ENCODE measurements at regions not wholly inside any gene's neighbourhood (a gene's known extent, or its start where the extent isn't known, plus 50 kb on each side); places are given as distances from the start of the nearest gene placed in this dataset.

DNA sequence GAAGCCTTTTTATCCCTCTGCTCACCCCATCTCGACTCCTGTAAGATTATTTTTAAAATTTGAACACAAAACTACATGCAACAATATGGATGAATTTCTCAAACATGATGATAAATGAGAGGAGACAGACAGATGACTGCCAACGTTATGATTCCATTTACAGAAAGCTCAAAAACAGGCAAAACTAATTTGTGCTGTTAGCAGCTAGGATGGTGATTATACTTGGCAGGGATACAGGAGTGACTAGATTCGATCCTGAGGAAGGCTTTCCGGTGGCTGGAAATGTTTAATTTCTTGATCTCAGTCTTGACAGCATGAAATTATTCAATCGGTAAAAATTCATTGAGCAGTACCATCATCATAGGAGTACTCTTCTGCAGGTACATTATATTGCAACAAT lies 163.4 kb upstream of the SH3BP4 start:
- no peak for TF ChIP-seq RBBP5 (conservative IDR thresholded peaks at IDR 0.05)
- TF ChIP-seq EP300 (IDR thresholded peaks at IDR 0.05; ENCODE audit: borderline replicate concordance in 1 of 2, control insufficient read depth in 1 of 2, low read depth in 2 of 2, low read length in 2 of 2): no peak
- TF ChIP-seq HDAC6 (IDR thresholded peaks at IDR 0.05; ENCODE audit: unreplicated experiment): no peak
- no peak for TF ChIP-seq SMC3 (IDR thresholded peaks at IDR 0.05; ENCODE audit: borderline replicate concordance, low read length)
- TF ChIP-seq POLR2A (IDR thresholded peaks at IDR 0.05; ENCODE audit: low read depth, low read length): no peak
- TF ChIP-seq ATF7 (IDR thresholded peaks at IDR 0.05; ENCODE audit: low read depth): no peak
- TF ChIP-seq, protein P1, sequence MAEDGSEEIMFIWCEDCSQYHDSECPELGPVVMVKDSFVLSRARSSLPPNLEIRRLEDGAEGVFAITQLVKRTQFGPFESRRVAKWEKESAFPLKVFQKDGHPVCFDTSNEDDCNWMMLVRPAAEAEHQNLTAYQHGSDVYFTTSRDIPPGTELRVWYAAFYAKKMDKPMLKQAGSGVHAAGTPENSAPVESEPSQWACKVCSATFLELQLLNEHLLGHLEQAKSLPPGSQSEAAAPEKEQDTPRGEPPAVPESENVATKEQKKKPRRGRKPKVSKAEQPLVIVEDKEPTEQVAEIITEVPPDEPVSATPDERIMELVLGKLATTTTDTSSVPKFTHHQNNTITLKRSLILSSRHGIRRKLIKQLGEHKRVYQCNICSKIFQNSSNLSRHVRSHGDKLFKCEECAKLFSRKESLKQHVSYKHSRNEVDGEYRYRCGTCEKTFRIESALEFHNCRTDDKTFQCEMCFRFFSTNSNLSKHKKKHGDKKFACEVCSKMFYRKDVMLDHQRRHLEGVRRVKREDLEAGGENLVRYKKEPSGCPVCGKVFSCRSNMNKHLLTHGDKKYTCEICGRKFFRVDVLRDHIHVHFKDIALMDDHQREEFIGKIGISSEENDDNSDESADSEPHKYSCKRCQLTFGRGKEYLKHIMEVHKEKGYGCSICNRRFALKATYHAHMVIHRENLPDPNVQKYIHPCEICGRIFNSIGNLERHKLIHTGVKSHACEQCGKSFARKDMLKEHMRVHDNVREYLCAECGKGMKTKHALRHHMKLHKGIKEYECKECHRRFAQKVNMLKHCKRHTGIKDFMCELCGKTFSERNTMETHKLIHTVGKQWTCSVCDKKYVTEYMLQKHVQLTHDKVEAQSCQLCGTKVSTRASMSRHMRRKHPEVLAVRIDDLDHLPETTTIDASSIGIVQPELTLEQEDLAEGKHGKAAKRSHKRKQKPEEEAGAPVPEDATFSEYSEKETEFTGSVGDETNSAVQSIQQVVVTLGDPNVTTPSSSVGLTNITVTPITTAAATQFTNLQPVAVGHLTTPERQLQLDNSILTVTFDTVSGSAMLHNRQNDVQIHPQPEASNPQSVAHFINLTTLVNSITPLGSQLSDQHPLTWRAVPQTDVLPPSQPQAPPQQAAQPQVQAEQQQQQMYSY (CRISPR knock-in tag; IDR thresholded peaks at IDR 0.05): no peak
- TF ChIP-seq SPI1 (IDR thresholded peaks at IDR 0.05; ENCODE audit: borderline replicate concordance, insufficient read depth, low read depth, low read length): no peak
